EH (cell line): ENCODE measurements at regions not wholly inside any gene's neighbourhood (a gene's known extent, or its start where the extent isn't known, plus 50 kb on each side); places are given as distances from the start of the nearest gene placed in this dataset.
"Not testable (repeated sequence)": the region's sequence is repeated elsewhere in the genome, so short reads cannot be mapped to it uniquely, and the experiment has no call there.

ENCODE experiments used
- DNase-seq: peaks from one replicate; pipeline ENCODE4 v3.0.0-alpha.2; 2015; ENCODE audit warnings: low read depth

- no peak for DNase-seq
Measured at GRCh38 chr7:130789436-130789835, 55.4 kb upstream of the KLF14 start.

GRCh38 chr7:130791746-130792145, 57.7 kb upstream of the KLF14 start:
- DNase-seq, result no peak

- DNase-seq, result no peak
Measured at GRCh38 chr7:130793855-130794618, 60.0 kb upstream of the KLF14 start.

- no peak for DNase-seq
Measured at GRCh38 chr7:130794619-130794922, 60.6 kb upstream of the KLF14 start.

- not testable (repeated sequence) for DNase-seq
Measured at GRCh38 chr7:130796425-130796824, 62.4 kb upstream of the KLF14 start.

GRCh38 chr7:130803127-130803526, 69.1 kb upstream of the KLF14 start:
- DNase-seq, result no peak

GRCh38 chr7:130804220-130804619, 70.2 kb upstream of the KLF14 start:
- DNase-seq, result peak; percentile 11

GRCh38 chr7:130812819-130813218, 78.8 kb upstream of the KLF14 start:
- DNase-seq, result not testable (repeated sequence)

GRCh38 chr7:130814778-130815335, 80.8 kb upstream of the KLF14 start:
- DNase-seq, result peak; percentile 64

- DNase-seq, result no peak
Measured at GRCh38 chr7:130818056-130818455, 84.0 kb upstream of the KLF14 start.

- DNase-seq, result peak; percentile 54
Measured at GRCh38 chr7:130821864-130822263, 87.9 kb upstream of the KLF14 start.

GRCh38 chr7:130822642-130823041, 88.6 kb upstream of the KLF14 start:
- DNase-seq, result peak; percentile 67

- DNase-seq, result no peak
Measured at GRCh38 chr7:130823060-130823459, 89.1 kb upstream of the KLF14 start.

GRCh38 chr7:130825819-130826218, 91.8 kb upstream of the KLF14 start:
- DNase-seq, result no peak

- no peak for DNase-seq
Measured at GRCh38 chr7:130829415-130829814, 95.4 kb upstream of the KLF14 start.

- DNase-seq, result no peak
Measured at GRCh38 chr7:130831322-130831721, 97.3 kb upstream of the KLF14 start.

- DNase-seq, result peak; percentile 64
Measured at GRCh38 chr7:130831817-130832481, 97.9 kb upstream of the KLF14 start.

GRCh38 chr7:130838738-130839137, 104.7 kb upstream of the KLF14 start:
- peak; percentile 98 for DNase-seq

- DNase-seq, result no peak
Measured at GRCh38 chr7:130840599-130840998, 106.6 kb upstream of the KLF14 start.

- no peak for DNase-seq
Measured at GRCh38 chr7:130841416-130841815, 107.4 kb upstream of the KLF14 start.

GRCh38 chr7:130843703-130844102, 109.7 kb upstream of the KLF14 start:
- no peak for DNase-seq

GRCh38 chr7:130844811-130845580, 111.0 kb upstream of the KLF14 start:
- DNase-seq, result peak; percentile 89
